IPS DF 4.7 (cell line): ENCODE measurements at regions not wholly inside any gene's neighbourhood (a gene's known extent, or its start where the extent isn't known, plus 50 kb on each side); places are given as distances from the start of the nearest gene placed in this dataset.

Experiments
- DNase-seq: peaks from one replicate; pipeline ENCODE4 v3.0.0-alpha.2; 2013; ENCODE audit warnings: low spot score; ENCODE audit errors: extremely low read depth

DNA sequence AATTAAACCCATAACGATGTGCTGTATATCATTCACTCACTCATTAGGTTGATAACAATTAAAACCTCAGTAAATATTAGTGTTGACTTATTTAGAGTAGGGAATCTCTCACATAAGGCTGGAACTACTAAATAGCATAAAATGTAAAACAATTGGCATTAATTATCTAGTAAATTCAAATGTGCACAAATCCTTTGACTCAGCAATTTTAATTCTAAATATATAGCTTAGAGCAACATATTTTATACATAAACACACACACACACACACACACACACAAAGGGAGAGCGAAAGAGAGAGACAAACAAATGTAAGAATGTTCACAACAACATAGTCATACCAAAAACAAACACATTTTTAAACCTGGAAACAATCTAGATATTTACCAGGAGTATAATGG lies 443.1 kb upstream of the KCNH7 start:
- no peak for DNase-seq

DNA sequence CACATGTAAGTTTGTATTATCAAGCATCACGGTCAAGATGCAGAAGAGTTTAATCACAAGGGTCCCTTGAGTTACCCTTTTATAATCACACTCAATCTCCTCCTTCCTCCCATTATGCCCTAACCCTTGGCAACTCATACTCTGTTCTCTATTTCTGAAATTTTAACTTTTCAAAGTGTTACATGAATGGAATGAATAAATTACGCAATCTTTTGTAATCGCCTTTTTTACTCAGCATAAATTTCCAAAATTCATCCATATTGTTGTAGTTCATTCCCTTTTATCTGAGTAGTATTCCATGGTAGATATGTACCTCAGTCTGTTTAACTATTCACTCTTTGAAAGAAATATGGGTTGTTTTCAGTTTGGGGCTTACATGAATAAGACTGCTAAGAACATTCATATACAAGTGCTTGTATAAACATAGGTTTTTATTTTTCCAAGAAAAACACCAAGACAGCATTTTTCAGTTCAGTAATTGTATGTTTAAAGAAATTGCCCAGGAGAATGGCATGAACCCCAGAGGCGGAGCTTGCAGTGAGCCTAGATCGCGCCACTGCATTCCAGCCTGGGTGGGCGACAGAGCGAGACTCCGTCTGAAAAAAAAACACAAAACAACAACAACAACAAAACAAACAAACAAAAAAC lies 430.9 kb upstream of the KCNH7 start:
- DNase-seq = no peak

DNA sequence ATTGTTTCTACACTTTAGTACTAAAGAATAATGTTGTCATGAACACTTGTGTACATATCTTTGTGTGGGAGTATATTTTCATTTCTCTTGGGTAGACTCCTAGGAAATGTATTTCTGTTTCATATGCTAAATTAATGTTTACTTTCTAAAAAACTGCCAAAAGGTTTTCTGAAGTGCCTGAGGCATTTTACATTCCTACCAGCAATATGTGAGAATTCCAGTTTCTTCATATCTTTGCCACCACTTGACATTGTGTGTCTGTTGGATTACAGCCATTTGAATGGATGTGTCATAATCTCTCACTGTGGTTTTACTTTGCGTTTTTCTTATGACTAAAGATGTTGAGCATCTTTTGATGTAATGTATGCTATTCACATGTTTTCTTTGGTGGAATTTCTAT lies 428.2 kb upstream of the KCNH7 start:
- DNase-seq = no peak

GRCh38 chr2:163265562-163265961 lies 427.0 kb upstream of the KCNH7 start:
- no peak for DNase-seq

DNA sequence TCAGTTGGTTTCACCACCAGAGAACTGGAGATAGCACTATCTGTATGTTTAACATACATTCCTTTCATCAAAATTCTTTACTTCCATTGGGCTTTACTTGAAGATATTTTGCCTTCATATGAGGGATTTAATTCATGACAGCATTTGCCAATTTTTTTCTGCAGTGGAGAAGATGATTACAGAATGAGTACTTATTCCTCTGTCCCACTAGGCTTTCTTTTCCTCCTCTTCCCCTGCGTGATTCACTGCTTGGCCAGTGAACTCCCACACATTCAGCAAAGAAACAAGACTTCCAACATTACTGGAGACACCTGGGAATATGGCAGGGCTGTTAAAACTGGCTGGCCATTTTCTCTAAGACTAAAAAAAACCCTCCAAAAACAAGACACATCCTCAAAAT lies 425.8 kb upstream of the KCNH7 start:
- no peak for DNase-seq

- DNase-seq = no peak
Observed at GRCh38 chr2:163259489-163259888, 420.9 kb upstream of the KCNH7 start.

DNA sequence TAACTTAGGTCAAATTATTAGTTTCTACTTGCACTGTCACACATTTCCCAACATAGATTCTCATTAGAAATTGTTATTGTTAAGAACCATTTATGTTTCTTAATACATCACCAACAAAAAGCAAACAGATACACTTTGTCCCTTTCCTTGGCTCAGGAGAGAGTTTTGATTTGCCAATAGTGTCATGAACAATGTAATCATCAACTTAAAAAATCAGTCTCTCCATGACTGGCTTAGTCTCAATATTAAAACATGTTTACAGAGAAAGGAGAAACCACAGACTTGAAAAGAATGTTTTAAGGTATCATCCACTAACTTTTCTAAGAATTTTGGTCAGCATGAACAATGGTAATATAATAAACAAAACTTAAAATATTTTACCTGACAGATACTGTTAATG lies 416.5 kb upstream of the KCNH7 start:
- DNase-seq = no peak

- no peak for DNase-seq
Observed at GRCh38 chr2:163253621-163254285, 415.2 kb upstream of the KCNH7 start.

GRCh38 chr2:163252199-163252598 lies 413.6 kb upstream of the KCNH7 start:
- no peak for DNase-seq

- no peak for DNase-seq
Observed at GRCh38 chr2:163248376-163249253, 410.0 kb upstream of the KCNH7 start.

DNA sequence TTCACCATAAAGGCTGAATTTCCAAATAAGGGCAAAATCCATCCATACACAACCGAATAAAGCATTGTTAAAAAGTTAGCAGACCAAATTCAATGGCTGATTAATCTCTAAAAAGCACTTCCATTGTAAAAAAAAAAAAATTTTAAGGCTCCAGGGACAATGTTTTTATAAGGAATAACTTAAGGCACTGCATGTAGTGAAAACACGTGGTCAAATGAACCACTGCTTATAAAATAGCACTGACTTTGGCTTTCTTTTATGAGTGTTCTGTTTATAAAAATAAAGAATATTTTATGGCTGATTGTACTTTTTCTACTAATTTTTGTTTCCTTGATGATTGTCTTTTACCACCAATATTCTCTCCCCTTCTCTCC lies 409.3 kb upstream of the KCNH7 start:
- no peak for DNase-seq

- no peak for DNase-seq
Observed at GRCh38 chr2:163247156-163247846, 408.7 kb upstream of the KCNH7 start.

- DNase-seq = no peak
Observed at GRCh38 chr2:163246135-163246534, 407.6 kb upstream of the KCNH7 start.

DNA sequence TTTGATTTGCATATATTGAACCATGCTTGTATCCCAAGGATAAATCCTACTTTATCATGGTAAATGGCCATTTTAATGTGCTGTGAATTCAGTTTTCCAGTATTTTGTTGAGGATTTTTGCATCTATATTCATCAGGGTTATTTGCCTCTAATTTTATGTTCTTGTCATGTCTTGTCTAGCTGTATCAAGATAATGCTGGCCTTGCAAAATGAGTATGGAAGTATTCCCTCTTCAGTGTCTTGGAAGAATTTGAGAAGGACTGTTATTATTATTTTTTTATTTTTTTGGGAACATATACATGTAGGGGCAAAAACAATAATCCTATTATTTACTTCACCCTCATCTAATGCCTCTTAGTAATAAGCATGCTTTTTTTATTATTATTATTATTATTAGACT lies 398.0 kb upstream of the KCNH7 start:
- no peak for DNase-seq

DNA sequence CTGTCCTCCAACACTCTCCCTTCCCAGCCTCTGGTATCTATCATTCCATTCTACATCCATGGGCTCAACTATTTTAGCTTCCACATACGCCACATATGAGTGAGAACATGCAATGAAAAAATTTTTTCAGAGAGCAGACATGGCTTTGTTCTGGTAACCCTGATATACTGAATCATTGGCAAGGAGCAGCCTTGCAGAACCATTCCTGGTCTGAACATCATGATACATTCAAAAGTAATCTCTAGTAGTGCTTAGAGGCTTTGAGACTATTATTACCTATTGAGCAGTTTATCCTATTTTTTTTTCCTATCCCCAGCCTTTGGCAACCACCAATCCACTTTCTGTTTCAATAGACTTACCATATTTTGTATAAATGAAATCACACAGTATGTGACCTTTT lies 393.1 kb upstream of the KCNH7 start:
- no peak for DNase-seq

DNA sequence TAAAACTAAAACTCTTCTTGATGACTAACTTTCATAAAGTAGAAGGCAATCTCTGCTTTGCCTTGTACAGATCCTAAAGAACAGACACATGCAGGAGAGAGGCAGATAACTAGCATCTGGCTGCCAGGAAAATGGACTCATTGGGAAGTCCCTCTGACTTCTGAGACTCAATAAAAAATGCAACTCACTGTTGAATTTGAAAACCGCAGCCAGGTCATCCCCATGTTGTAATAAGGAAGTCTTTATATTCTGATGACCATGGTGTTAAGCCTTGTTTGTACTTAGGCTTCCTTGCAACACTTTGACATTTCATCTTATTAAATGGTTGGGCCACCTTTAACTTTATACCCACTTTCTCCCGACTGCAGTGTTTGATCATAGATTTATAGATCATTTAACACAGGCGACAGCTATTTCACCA lies 375.1 kb upstream of the KCNH7 start:
- DNase-seq = no peak

DNA sequence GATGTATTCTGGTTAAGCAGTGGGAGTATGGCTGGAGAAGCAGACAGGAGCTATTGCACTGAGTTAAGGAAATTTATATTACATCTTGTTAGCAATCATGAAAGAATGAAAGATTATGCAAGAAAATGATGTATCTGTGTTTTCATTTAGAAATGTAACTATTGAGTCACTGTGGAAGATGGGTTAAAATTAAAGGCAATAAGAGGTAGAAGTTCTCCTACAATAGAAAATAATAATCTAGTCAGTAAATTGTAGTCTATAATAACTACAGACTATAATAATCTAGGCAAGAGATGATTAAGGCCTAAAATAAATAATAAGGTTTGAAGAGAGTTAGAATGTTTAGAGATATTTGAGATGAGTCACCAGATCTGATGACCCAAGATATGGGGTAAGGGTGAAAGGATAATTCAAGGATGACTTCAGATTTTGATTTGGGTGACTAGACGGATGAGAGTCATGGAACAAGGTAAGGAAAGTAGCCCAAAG lies 371.9 kb upstream of the KCNH7 start:
- DNase-seq = no peak

DNA sequence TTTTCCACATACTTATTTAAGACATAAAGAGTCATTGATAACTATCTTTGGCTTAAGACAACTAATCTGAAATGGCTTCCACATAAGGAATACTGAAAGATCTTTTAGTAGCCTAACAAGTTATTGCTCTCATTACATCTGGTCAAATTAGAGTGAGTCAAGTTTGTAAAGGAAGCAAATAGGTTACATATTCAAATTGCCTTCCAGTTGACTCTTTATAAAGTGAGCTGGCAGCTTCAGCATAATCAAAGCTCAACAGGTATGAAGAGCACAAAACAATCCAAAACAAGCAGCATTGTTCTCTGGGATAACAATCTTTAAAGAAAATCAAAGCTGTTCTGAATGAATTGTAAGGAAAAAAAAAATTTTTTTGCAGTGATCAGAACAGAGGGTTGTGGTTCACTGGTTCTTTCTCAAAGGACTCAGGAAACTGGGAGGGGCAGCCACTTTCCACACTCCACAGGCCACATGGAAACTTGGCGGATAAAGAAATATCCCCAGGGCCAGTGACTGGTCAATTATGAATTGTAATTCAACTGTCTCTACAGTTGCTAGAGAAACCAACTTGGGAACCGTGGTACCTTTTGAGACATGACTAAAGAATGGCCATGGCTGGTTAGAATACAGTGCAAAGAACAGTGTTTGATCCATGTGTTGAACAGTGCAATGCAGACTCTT lies 369.3 kb upstream of the KCNH7 start:
- no peak for DNase-seq

DNA sequence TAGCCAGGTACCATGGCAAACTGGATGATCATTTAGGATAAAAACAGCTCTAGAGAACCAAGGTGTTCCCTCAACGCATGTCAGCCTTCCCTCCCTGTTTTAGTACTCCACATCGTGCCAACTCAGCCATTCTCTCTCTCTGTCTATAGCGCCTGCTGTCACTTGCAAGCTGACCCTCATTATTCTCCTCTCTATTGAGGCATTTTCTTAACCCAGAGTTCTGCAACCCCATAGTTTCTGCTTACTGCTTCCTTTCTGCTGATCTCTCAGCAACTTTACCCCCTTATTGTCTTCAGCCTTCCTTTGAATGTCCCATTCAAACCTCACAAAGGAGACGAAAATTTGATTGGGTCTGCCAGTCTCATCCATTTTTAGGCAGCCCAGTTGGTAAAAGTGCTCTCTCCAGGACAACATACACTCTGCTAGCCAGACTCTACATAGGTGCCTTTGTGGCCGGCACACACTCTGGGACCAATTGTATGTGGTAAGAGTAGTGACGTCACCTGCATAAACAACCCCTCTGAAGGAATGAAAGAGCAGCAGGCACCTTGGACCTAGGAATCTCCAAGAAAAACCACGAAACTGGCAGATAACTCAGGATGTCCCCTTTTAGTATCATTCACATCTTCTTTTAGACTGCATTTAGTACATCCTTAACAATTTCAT lies 367.2 kb upstream of the KCNH7 start:
- DNase-seq = no peak

GRCh38 chr2:163200741-163201140 lies 362.2 kb upstream of the KCNH7 start:
- no peak for DNase-seq

GRCh38 chr2:163198972-163199371 lies 360.4 kb upstream of the KCNH7 start:
- DNase-seq = no peak
